ENCODE measurements at regions not wholly inside any gene's neighbourhood (a gene's known extent, or its start where the extent isn't known, plus 50 kb on each side); places are given as distances from the start of the nearest gene placed in this dataset.
"Not testable (repeated sequence)": the region's sequence is repeated elsewhere in the genome, so short reads cannot be mapped to it uniquely, and the experiment has no call there.

DNA sequence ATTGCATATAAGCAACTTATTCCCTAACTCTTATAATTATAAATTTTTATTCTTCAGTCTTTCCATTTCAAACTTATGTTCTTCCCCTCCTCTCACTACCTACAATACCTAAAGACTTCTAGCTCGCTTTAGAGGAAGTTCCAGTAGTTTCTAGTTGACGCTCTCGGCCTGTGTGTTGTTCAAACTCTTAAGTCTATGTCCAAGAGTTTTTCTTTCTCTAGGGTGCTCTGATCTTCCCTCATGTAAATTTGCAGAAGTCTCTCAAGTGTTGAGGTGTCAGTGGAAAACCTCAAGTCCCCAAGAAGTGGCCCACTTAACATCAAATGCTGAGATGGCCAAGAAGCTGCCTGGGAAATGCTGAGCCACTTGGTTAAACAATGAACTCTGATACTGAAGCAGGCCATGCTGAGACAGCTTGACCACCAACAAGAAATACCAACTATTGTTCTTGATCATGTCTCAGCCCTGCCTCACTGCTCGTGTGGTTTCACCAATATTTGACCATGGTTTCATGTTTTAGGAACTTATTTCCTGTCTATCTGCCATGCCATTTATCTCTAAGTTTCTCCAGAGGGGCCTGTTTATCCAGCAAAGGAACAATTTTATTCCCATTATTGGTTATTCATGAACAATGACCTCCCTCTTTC, 100.9 kb upstream of the TCF21 start:
- Mint-ChIP-seq H3K36me3 (no peaks in the 10 kb centered on the region), H3K27ac (no peak overlapping the region)

DNA sequence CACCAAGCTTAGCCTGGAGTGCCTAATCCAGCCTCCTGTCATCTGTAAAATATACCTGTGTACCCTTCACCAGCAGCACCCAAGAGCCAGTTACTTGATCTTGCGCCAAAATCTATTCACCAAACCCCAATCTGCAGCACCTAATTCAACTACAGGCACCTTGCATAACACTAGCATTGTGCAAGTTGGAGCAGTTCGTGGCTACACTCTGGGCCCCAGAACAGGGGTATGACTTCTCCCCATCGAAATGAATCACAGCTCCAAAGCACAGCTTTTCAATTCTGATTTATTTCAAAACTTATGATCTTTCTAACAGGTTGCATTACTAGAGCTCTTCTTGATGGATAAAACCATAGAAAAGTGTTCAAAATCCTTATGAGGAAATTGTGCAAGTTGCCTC, 100.4 kb upstream of the TCF21 start:
- H3K27me3 ChIP-seq (ENCODE audit: control insufficient read depth, insufficient read depth, low read length) = no peaks in the 10 kb centered on the region
- no peaks in the 10 kb centered on the region for H3K9me3 ChIP-seq (ENCODE audit: control insufficient read depth in 2 of 2, low read length in 2 of 2)
- H3K9me3 Mint-ChIP-seq = peaks cover 0 to 11% (median 0%) of the 10 kb centered on the region in 7 donors
- DNase-seq (no peak), ATAC-seq (ENCODE audit: low read depth in 2 of 2) (no peak)
- H3K27ac ChIP-seq (ENCODE audit: insufficient read depth, low read length, poor library complexity, severe bottlenecking) = no peak overlapping the region
- no peaks in the 10 kb centered on the region for H3K27me3 Mint-ChIP-seq
- no peak overlapping the region for H3K4me3 Mint-ChIP-seq
- H3K4me3 ChIP-seq (ENCODE audit: low read depth, low read length) = no peak overlapping the region
- no peaks in the 10 kb centered on the region for H3K36me3 ChIP-seq (ENCODE audit: control insufficient read depth, insufficient read depth, low read length)
- no peaks in the 10 kb centered on the region for H3K4me1 Mint-ChIP-seq
- peak overlapping the region in 1 of 3 donors; percentile 22 for H3K27ac Mint-ChIP-seq
- no peaks in the 10 kb centered on the region for H3K4me1 ChIP-seq (ENCODE audit: control insufficient read depth, insufficient read depth, low read length, poor library complexity, severe bottlenecking)
- H3K36me3 Mint-ChIP-seq = no peaks in the 10 kb centered on the region

More for the DNA sequence above, 100.9 kb upstream of the TCF21 start:
- Mint-ChIP-seq H3K4me3 (no peak overlapping the region), H3K4me1 (no peaks in the 10 kb centered on the region), H3K27me3 (no peaks in the 10 kb centered on the region), H3K9me3 (peaks cover 0 to 11% (median 0%) of the 10 kb centered on the region in 7 donors)
- no peaks in the 10 kb centered on the region for H3K36me3 ChIP-seq (ENCODE audit: control insufficient read depth, insufficient read depth, low read length)
- DNase-seq (no peak), ATAC-seq (ENCODE audit: low read depth in 2 of 2) (no peak)
- H3K4me3 ChIP-seq (ENCODE audit: low read depth, low read length) = no peak overlapping the region
- H3K27ac ChIP-seq (ENCODE audit: insufficient read depth, low read length, poor library complexity, severe bottlenecking) = no peak overlapping the region
- H3K9me3 ChIP-seq (ENCODE audit: control insufficient read depth in 2 of 2, low read length in 2 of 2) = no peaks in the 10 kb centered on the region
- no peaks in the 10 kb centered on the region for H3K27me3 ChIP-seq (ENCODE audit: control insufficient read depth, insufficient read depth, low read length)
- no peaks in the 10 kb centered on the region for H3K4me1 ChIP-seq (ENCODE audit: control insufficient read depth, insufficient read depth, low read length, poor library complexity, severe bottlenecking)

GRCh38 chr6:133789449-133789848, 99.5 kb upstream of the TCF21 start:
- not testable (repeated sequence) for H3K4me3 Mint-ChIP-seq; H3K4me1 ChIP-seq (ENCODE audit: control insufficient read depth, insufficient read depth, low read length, poor library complexity, severe bottlenecking)

DNA sequence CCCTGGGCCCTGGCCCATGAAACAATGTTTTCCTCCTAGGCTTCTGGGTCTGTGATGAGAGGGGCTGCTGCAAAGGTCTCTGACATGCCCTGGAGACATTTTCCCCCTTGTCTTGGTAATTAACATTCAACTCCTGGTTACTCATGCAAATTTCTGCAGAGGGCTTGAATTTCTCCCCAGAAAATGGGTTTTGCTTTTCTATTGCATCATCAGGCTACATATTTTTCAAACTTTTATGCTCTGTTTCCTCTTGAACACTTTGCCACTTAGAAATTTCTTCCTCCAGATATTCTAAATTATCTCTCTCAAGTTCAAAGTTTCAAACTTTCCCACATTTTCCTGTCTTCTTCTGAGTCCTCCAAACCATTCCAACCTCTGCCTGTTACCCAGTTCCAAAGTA, 98.2 kb upstream of the TCF21 start:
- not testable (repeated sequence) for H3K36me3 Mint-ChIP-seq; H3K4me3 Mint-ChIP-seq; H3K4me1 ChIP-seq (ENCODE audit: control insufficient read depth, insufficient read depth, low read length, poor library complexity, severe bottlenecking); H3K27me3 Mint-ChIP-seq; H3K36me3 ChIP-seq (ENCODE audit: control insufficient read depth, insufficient read depth, low read length); H3K27ac Mint-ChIP-seq; ATAC-seq (ENCODE audit: low read depth in 2 of 2); H3K27ac ChIP-seq (ENCODE audit: insufficient read depth, low read length, poor library complexity, severe bottlenecking); H3K4me1 Mint-ChIP-seq; H3K27me3 ChIP-seq (ENCODE audit: control insufficient read depth, insufficient read depth, low read length); DNase-seq; H3K9me3 ChIP-seq (ENCODE audit: control insufficient read depth in 2 of 2, low read length in 2 of 2); H3K4me3 ChIP-seq (ENCODE audit: low read depth, low read length)
- H3K9me3 Mint-ChIP-seq = peaks cover 0 to 16% (median 0%) of the 10 kb centered on the region in 7 donors

More at GRCh38 chr6:133789449-133789848, 99.5 kb upstream of the TCF21 start:
- H3K27ac ChIP-seq (ENCODE audit: insufficient read depth, low read length, poor library complexity, severe bottlenecking); H3K27me3 ChIP-seq (ENCODE audit: control insufficient read depth, insufficient read depth, low read length); H3K36me3 ChIP-seq (ENCODE audit: control insufficient read depth, insufficient read depth, low read length); H3K4me1 Mint-ChIP-seq; H3K27me3 Mint-ChIP-seq; H3K9me3 ChIP-seq (ENCODE audit: control insufficient read depth in 2 of 2, low read length in 2 of 2); H3K27ac Mint-ChIP-seq; DNase-seq; ATAC-seq (ENCODE audit: low read depth in 2 of 2); H3K36me3 Mint-ChIP-seq; H3K4me3 ChIP-seq (ENCODE audit: low read depth, low read length): not testable (repeated sequence)
- peaks cover 0 to 15% (median 0%) of the 10 kb centered on the region in 7 donors for H3K9me3 Mint-ChIP-seq

- not testable (repeated sequence) for DNase-seq; H3K9me3 ChIP-seq (ENCODE audit: control insufficient read depth in 2 of 2, low read length in 2 of 2); H3K27ac ChIP-seq (ENCODE audit: insufficient read depth, low read length, poor library complexity, severe bottlenecking); H3K27me3 Mint-ChIP-seq; H3K27ac Mint-ChIP-seq; H3K36me3 ChIP-seq (ENCODE audit: control insufficient read depth, insufficient read depth, low read length); H3K27me3 ChIP-seq (ENCODE audit: control insufficient read depth, insufficient read depth, low read length); H3K4me1 Mint-ChIP-seq; ATAC-seq (ENCODE audit: low read depth in 2 of 2); H3K4me3 Mint-ChIP-seq; H3K36me3 Mint-ChIP-seq; H3K4me3 ChIP-seq (ENCODE audit: low read depth, low read length); H3K4me1 ChIP-seq (ENCODE audit: control insufficient read depth, insufficient read depth, low read length, poor library complexity, severe bottlenecking)
- peaks cover 0 to 12% (median 7%) of the 10 kb centered on the region in 7 donors for H3K9me3 Mint-ChIP-seq
Measured at GRCh38 chr6:133795051-133795450, 93.9 kb upstream of the TCF21 start.

GRCh38 chr6:133796235-133796634, 92.7 kb upstream of the TCF21 start:
- H3K27ac ChIP-seq (ENCODE audit: insufficient read depth, low read length, poor library complexity, severe bottlenecking) = no peak overlapping the region
- H3K4me3 Mint-ChIP-seq = no peak overlapping the region
- H3K27me3 ChIP-seq (ENCODE audit: control insufficient read depth, insufficient read depth, low read length) = no peaks in the 10 kb centered on the region
- no peaks in the 10 kb centered on the region for H3K4me1 ChIP-seq (ENCODE audit: control insufficient read depth, insufficient read depth, low read length, poor library complexity, severe bottlenecking)
- no peaks in the 10 kb centered on the region for H3K9me3 ChIP-seq (ENCODE audit: control insufficient read depth in 2 of 2, low read length in 2 of 2)
- peaks cover 0 to 12% (median 7%) of the 10 kb centered on the region in 7 donors for H3K9me3 Mint-ChIP-seq
- H3K4me1 Mint-ChIP-seq = no peaks in the 10 kb centered on the region
- no peak overlapping the region for H3K4me3 ChIP-seq (ENCODE audit: low read depth, low read length)
- H3K27me3 Mint-ChIP-seq = peaks cover 4% of the 10 kb centered on the region
- H3K36me3 ChIP-seq (ENCODE audit: control insufficient read depth, insufficient read depth, low read length) = no peaks in the 10 kb centered on the region
- no peak overlapping the region for H3K27ac Mint-ChIP-seq
- ATAC-seq (ENCODE audit: low read depth in 2 of 2) = no peak
- DNase-seq = no peak
- H3K36me3 Mint-ChIP-seq = no peaks in the 10 kb centered on the region

DNA sequence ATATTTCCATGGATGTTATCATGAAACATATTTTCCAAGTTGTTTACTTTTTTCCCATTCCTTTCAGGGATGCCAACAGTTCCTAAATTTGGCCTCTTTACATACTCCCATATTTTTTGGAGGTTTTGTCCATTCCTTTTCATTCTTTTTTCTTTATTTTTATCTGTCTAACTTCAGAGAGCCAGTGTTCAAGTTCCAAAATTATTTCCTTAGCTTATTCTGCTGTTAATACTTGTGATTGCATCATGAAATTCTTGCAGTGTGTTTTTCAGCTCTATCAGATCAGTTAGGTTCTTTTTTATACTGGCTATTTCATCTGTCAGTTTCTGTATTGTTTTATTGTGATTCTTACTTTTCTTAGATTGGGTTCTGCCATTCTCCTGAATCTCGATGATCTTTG, 89.9 kb upstream of the TCF21 start:
- Histone ChIP-seq H3K4me1 (ENCODE audit: control insufficient read depth, insufficient read depth, low read length, poor library complexity, severe bottlenecking) (no peaks in the 10 kb centered on the region), H3K27ac (ENCODE audit: insufficient read depth, low read length, poor library complexity, severe bottlenecking) (no peak overlapping the region), H3K36me3 (ENCODE audit: control insufficient read depth, insufficient read depth, low read length) (no peaks in the 10 kb centered on the region), H3K9me3 (ENCODE audit: control insufficient read depth in 2 of 2, low read length in 2 of 2) (no peaks in the 10 kb centered on the region), H3K27me3 (ENCODE audit: control insufficient read depth, insufficient read depth, low read length) (no peaks in the 10 kb centered on the region), H3K4me3 (ENCODE audit: low read depth, low read length) (no peak overlapping the region)
- no peaks in the 10 kb centered on the region for H3K4me1 Mint-ChIP-seq
- no peaks in the 10 kb centered on the region for H3K36me3 Mint-ChIP-seq
- H3K27me3 Mint-ChIP-seq = peaks cover 4% of the 10 kb centered on the region
- H3K27ac Mint-ChIP-seq = no peak overlapping the region
- H3K4me3 Mint-ChIP-seq = no peak overlapping the region
- ATAC-seq (ENCODE audit: low read depth in 2 of 2) = no peak
- peaks cover 2 to 10% (median 4%) of the 10 kb centered on the region in 7 donors for H3K9me3 Mint-ChIP-seq
- no peak for DNase-seq

GRCh38 chr6:133802861-133803260, 86.1 kb upstream of the TCF21 start:
- Histone ChIP-seq H3K9me3 (ENCODE audit: control insufficient read depth in 2 of 2, low read length in 2 of 2) (no peaks in the 10 kb centered on the region), H3K27ac (ENCODE audit: insufficient read depth, low read length, poor library complexity, severe bottlenecking) (no peak overlapping the region), H3K4me1 (ENCODE audit: control insufficient read depth, insufficient read depth, low read length, poor library complexity, severe bottlenecking) (no peaks in the 10 kb centered on the region), H3K27me3 (ENCODE audit: control insufficient read depth, insufficient read depth, low read length) (no peaks in the 10 kb centered on the region), H3K4me3 (ENCODE audit: low read depth, low read length) (no peak overlapping the region), H3K36me3 (ENCODE audit: control insufficient read depth, insufficient read depth, low read length) (no peaks in the 10 kb centered on the region)
- peaks cover 0 to 7% (median 3%) of the 10 kb centered on the region in 7 donors for H3K9me3 Mint-ChIP-seq
- H3K4me1 Mint-ChIP-seq = no peaks in the 10 kb centered on the region
- H3K27ac Mint-ChIP-seq = no peak overlapping the region
- H3K4me3 Mint-ChIP-seq = no peak overlapping the region
- H3K36me3 Mint-ChIP-seq = no peaks in the 10 kb centered on the region
- peaks cover 4% of the 10 kb centered on the region for H3K27me3 Mint-ChIP-seq
- no peak for ATAC-seq (ENCODE audit: low read depth in 2 of 2)
- DNase-seq = no peak
